ENCODE measurements at regions not wholly inside any gene's neighbourhood (a gene's known extent, or its start where the extent isn't known, plus 50 kb on each side); places are given as distances from the start of the nearest gene placed in this dataset.
A peak's percentile ranks its signal among the peaks of the same experiment; 100 is the strongest.

DNA sequence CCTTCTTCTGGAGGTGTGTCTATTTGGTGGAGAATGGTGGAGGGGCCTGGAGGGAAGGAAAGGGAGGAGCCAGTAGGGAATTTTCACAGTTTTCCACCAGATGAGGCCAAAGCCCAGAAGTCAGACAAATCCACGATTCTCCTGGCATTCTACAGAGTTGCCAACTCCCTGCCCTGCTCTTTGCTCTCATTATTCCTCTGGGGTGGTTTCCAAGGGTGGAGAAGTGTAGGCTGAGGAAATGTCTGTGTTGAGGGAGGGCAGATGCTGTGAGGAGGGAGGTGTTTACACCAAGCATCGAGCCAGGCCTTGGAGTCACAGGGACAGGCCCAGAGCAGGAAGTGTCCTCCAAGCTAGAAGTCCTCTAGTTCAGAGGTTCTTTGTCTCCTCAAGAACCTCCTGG is 124.1 kb upstream of the LGALSL start:
- Histone ChIP-seq H3K27me3 (no peaks in the 10 kb centered on the region), H3K4me1 (peaks cover 0 to 45% (median 19%) of the 10 kb centered on the region in 3 donors), H3K27ac (peak overlapping the region; percentile 27 to 79 (median 73)), H3K4me3 (no peak overlapping the region), H3K9me3 (no peaks in the 10 kb centered on the region), H3K36me3 (no peaks in the 10 kb centered on the region)
- TF ChIP-seq, protein P1, sequence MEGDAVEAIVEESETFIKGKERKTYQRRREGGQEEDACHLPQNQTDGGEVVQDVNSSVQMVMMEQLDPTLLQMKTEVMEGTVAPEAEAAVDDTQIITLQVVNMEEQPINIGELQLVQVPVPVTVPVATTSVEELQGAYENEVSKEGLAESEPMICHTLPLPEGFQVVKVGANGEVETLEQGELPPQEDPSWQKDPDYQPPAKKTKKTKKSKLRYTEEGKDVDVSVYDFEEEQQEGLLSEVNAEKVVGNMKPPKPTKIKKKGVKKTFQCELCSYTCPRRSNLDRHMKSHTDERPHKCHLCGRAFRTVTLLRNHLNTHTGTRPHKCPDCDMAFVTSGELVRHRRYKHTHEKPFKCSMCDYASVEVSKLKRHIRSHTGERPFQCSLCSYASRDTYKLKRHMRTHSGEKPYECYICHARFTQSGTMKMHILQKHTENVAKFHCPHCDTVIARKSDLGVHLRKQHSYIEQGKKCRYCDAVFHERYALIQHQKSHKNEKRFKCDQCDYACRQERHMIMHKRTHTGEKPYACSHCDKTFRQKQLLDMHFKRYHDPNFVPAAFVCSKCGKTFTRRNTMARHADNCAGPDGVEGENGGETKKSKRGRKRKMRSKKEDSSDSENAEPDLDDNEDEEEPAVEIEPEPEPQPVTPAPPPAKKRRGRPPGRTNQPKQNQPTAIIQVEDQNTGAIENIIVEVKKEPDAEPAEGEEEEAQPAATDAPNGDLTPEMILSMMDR (IDR thresholded peaks at IDR 0.05) = no peak
- no peak for TF ChIP-seq EP300 (IDR thresholded peaks at IDR 0.05)
- ATAC-seq = peak; percentile 50
- WGBS, 2 donors (ENCODE audit: low coverage in 1 of 2) = 0% methylated on average over 1 to 2 of the region's 2 CpGs

GRCh38 chr2:64330281-64331113 is 123.5 kb upstream of the LGALSL start:
- peak overlapping the region; percentile 12 to 18 for H3K4me3 ChIP-seq
- no peaks in the 10 kb centered on the region for H3K9me3 ChIP-seq
- no peak for TF ChIP-seq POLR2AphosphoS5 (IDR thresholded peaks at IDR 0.05)
- TF ChIP-seq, protein P1 (IDR thresholded peaks at IDR 0.05) = peak; percentile 92 to 97 (median 96)
- no peak for TF ChIP-seq POLR2A (IDR thresholded peaks at IDR 0.05)
- no peak for TF ChIP-seq EP300 (IDR thresholded peaks at IDR 0.05)
- ATAC-seq = peak; percentile 74
- WGBS, 2 donors (ENCODE audit: low coverage in 1 of 2) = 8 to 38% methylated on average over 2 to 10 of the region's 10 CpGs
- H3K27me3 ChIP-seq = no peaks in the 10 kb centered on the region
- H3K36me3 ChIP-seq = no peaks in the 10 kb centered on the region
- H3K27ac ChIP-seq = peak overlapping the region; percentile 27 to 79 (median 73)
- H3K4me1 ChIP-seq = peaks cover 0 to 45% (median 19%) of the 10 kb centered on the region in 3 donors

DNA sequence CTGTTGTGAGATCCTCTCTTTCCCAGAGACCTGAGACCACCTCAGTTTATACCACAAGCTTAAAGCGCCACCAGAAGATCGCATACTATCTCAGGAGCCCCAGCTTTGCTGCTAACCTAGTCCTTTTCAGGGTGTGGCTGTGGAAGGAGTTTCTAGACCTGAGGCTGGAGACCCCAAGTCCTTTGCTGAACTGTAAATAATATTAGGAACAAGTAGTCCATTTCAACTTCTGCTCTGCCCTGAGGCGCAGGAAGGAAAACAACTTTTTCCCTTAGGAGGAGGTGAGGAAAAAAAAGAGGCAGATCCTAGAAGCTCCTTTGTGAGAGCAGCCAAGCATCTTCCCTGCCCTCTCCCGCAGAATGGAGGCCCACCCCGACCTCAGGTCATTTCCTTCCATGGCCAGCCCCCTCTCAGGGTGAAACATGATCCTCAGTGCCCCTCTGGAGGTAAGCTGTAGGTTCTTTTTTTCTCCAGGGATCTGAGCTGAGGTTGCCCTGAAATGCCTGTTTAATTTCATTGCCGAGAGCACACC is 122.8 kb upstream of the LGALSL start:
- no peak for ATAC-seq
- Histone ChIP-seq H3K4me3 (no peak overlapping the region), H3K27me3 (no peaks in the 10 kb centered on the region), H3K4me1 (peaks cover 0 to 45% (median 19%) of the 10 kb centered on the region in 3 donors), H3K9me3 (no peaks in the 10 kb centered on the region), H3K36me3 (no peaks in the 10 kb centered on the region), H3K27ac (peak overlapping the region in 3 of 4 donors; percentile 68 to 79 (median 78))
- no peak for TF ChIP-seq POLR2AphosphoS5 (IDR thresholded peaks at IDR 0.05)
- TF ChIP-seq, protein P1 (IDR thresholded peaks at IDR 0.05) = no peak
- no peak for TF ChIP-seq EP300 (IDR thresholded peaks at IDR 0.05)
- no peak for TF ChIP-seq POLR2A (IDR thresholded peaks at IDR 0.05)
- 47 to 54% methylated on average over 4 to 5 of the region's 6 CpGs for WGBS, 2 donors (ENCODE audit: low coverage in 1 of 2)

DNA sequence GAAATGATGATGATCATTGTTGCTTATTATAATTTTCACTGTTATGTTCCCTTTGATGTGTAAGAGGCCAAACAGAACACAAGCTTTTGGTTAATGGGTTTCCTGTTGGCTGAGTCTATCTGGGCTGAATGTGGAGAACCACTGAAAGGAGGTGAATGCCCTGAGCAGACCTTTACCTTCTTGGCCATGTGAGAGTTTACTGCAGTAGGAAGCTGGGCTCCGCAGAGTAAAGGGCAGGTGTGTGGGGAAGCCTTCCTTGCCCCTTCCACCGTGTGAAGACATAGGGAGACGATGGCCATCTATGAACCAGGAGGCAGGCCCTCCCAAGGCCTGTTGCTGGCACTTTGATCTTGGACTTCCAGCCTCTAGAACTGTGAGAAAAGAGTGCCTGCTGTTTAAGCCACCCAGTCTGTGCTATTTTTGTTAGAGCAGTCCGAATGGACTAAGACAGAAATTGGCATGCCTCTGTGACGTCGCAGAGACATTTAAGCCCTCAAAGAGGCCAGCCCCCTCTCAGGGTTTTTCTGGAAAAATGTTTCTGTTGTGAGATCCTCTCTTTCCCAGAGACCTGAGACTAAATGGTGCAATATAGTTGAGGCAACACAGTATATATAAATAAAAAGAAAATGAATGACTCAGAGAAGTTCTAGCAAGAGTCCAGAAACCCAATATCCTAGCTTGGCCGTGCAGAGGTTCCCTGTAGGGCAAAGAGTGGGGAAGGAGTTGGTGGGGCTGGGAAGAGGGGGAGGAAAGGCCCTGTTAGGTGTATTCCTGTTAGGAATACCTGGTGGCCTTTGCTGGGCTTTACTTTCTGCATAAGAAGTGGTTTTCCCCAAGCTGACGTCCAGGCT is 121.9 kb upstream of the LGALSL start:
- WGBS, 2 donors (ENCODE audit: low coverage in 1 of 2) = 84 to 85% methylated on average over 5 to 6 of the region's 8 CpGs
- H3K27ac ChIP-seq = peak overlapping the region in 1 of 4 donors; percentile 13
- ATAC-seq = no peak
- no peak overlapping the region for H3K4me3 ChIP-seq
- H3K36me3 ChIP-seq = no peaks in the 10 kb centered on the region
- H3K9me3 ChIP-seq = no peaks in the 10 kb centered on the region
- no peak for TF ChIP-seq EP300 (IDR thresholded peaks at IDR 0.05)
- TF ChIP-seq, protein P1 (IDR thresholded peaks at IDR 0.05) = no peak
- no peak for TF ChIP-seq POLR2AphosphoS5 (IDR thresholded peaks at IDR 0.05)
- TF ChIP-seq POLR2A (IDR thresholded peaks at IDR 0.05) = no peak
- H3K4me1 ChIP-seq = peaks cover 0 to 42% (median 19%) of the 10 kb centered on the region in 3 donors
- no peaks in the 10 kb centered on the region for H3K27me3 ChIP-seq

All from gastroesophageal sphincter (tissue), 4 donors.